Kidney glomerular epithelial cell (primary cell): ENCODE measurements at regions not wholly inside any gene's neighbourhood (a gene's known extent, or its start where the extent isn't known, plus 50 kb on each side); places are given as distances from the start of the nearest gene placed in this dataset.
A peak's percentile ranks its signal among the peaks of the same experiment; 100 is the strongest.

Source experiments
- DNase-seq: peaks from one replicate; lab custom pipeline; 2025; lab: John Stamatoyannopoulos, UW

- no peak for DNase-seq
Measured at GRCh38 chr2:37782155-37782673, 110.8 kb upstream of the CDC42EP3 start.

- no peak for DNase-seq
Measured at GRCh38 chr2:37782721-37783371, 111.4 kb upstream of the CDC42EP3 start.

GRCh38 chr2:37783545-37783944 is 112.1 kb upstream of the CDC42EP3 start:
- DNase-seq, result no peak

GRCh38 chr2:37784071-37784758 is 112.8 kb upstream of the CDC42EP3 start:
- no peak for DNase-seq

GRCh38 chr2:37784759-37785149 is 113.3 kb upstream of the CDC42EP3 start:
- DNase-seq, result no peak

- DNase-seq, result no peak
Measured at GRCh38 chr2:37786191-37786698, 114.8 kb upstream of the CDC42EP3 start.

- peak; percentile 76 for DNase-seq
Measured at GRCh38 chr2:37786854-37787253, 115.4 kb upstream of the CDC42EP3 start.

GRCh38 chr2:37788602-37789209 is 117.3 kb upstream of the CDC42EP3 start:
- DNase-seq, result no peak

GRCh38 chr2:37790019-37790418 is 118.6 kb upstream of the CDC42EP3 start:
- no peak for DNase-seq

- no peak for DNase-seq
Measured at GRCh38 chr2:37790462-37790861, 119.0 kb upstream of the CDC42EP3 start.

- no peak for DNase-seq
Measured at GRCh38 chr2:37792366-37792765, 120.9 kb upstream of the CDC42EP3 start.

- no peak for DNase-seq
Measured at GRCh38 chr2:37793004-37793403, 121.6 kb upstream of the CDC42EP3 start.

GRCh38 chr2:37794717-37795116 is 123.3 kb upstream of the CDC42EP3 start:
- no peak for DNase-seq

GRCh38 chr2:37795456-37795855 is 124.0 kb upstream of the CDC42EP3 start:
- no peak for DNase-seq

GRCh38 chr2:37795938-37796337 is 124.5 kb upstream of the CDC42EP3 start:
- DNase-seq, result peak; percentile 83

- DNase-seq, result no peak
Measured at GRCh38 chr2:37796481-37796880, 125.0 kb upstream of the CDC42EP3 start.

- no peak for DNase-seq
Measured at GRCh38 chr2:37797081-37797480, 125.6 kb upstream of the CDC42EP3 start.

GRCh38 chr2:37798315-37799005 is 126.6 kb upstream of the RMDN2 start:
- DNase-seq, result no peak

GRCh38 chr2:37800176-37800858 is 124.8 kb upstream of the RMDN2 start:
- DNase-seq, result peak; percentile 28

GRCh38 chr2:37802211-37802752 is 122.8 kb upstream of the RMDN2 start:
- no peak for DNase-seq

GRCh38 chr2:37802899-37803379 is 122.1 kb upstream of the RMDN2 start:
- peak; percentile 92 for DNase-seq
